Kidney (tissue), 13 donors: ENCODE measurements at regions not wholly inside any gene's neighbourhood (a gene's known extent, or its start where the extent isn't known, plus 50 kb on each side); places are given as distances from the start of the nearest gene placed in this dataset.
"Not testable (repeated sequence)": the region's sequence is repeated elsewhere in the genome, so short reads cannot be mapped to it uniquely, and the experiment has no call there.

ENCODE experiments used
- DNase-seq, 5 donors: peaks; one replicate each; pipeline ENCODE4 v3.0.0-alpha.2; 2013 to 2020
- FAIRE-seq: peaks from 2 replicates; lab custom pipeline; 2012; peaks lifted over from hg19 to GRCh38; lab: Jason Lieb, UNC
- H3K27ac ChIP-seq, 2 donors: one replicate each; pipeline ENCODE4 v1.7.0; 2013; ENCODE audit warnings: low read depth in 2 of 2, low read length in 2 of 2, inconsistent platforms in 1 of 2
- H3K27me3 ChIP-seq: one replicate; pipeline ENCODE4 v1.7.1; 2013; ENCODE audit warnings: low read length, inconsistent platforms; ENCODE audit not compliant: control insufficient read depth, insufficient read depth
- H3K36me3 ChIP-seq, 3 donors: one replicate each; pipeline versions ENCODE4 v1.7.0 to v1.7.1; 2013; ENCODE audit warnings: low read length in 3 of 3, control low read depth in 1 of 3, inconsistent platforms in 1 of 3; ENCODE audit not compliant: insufficient read depth in 3 of 3, control insufficient read depth in 2 of 3
- H3K4me1 ChIP-seq, 3 donors: one replicate each; pipeline versions ENCODE4 v1.7.0 to v1.7.1; 2013; ENCODE audit warnings: low read length in 3 of 3, inconsistent platforms in 1 of 3, low read depth in 1 of 3; ENCODE audit not compliant: control insufficient read depth in 2 of 3, insufficient read depth in 2 of 3
- H3K4me3 ChIP-seq, 3 donors: one replicate each; pipeline versions ENCODE4 v1.7.0 to v1.8.1; 2013; ENCODE audit warnings: low read length in 3 of 3, control low read depth in 1 of 3, inconsistent platforms in 1 of 3
- H3K9ac ChIP-seq, 3 donors: one replicate each; pipeline versions ENCODE4 v1.7.0 to v1.7.1; 2013; ENCODE audit warnings: low read length in 3 of 3, control low read depth in 1 of 3, inconsistent platforms in 1 of 3
- H3K9me3 ChIP-seq, 3 donors: one replicate each; pipeline versions ENCODE4 v1.7.0 to v1.7.1; 2013; ENCODE audit warnings: low read length in 3 of 3, control low read depth in 1 of 3, inconsistent platforms in 1 of 3; ENCODE audit not compliant: control insufficient read depth in 2 of 3, insufficient read depth in 1 of 3
- CTCF ChIP-seq: IDR thresholded peaks from 3 replicates; pipeline ENCODE4 v1.5.1; 2012; ENCODE audit warnings: mild to moderate bottlenecking, moderate library complexity, borderline replicate concordance; ENCODE audit not compliant: insufficient read depth; ENCODE audit errors: extremely low read depth
- intact Hi-C: fragments of 100-400 bp; cut with DNase I; formaldehyde crosslinking; loops from one replicate; pipeline ENCODE4 v1.11.1; 2022
- donor health status: control.
- donor health status: control.
- donor health status: control.
- donor health status: control.
- donor health status: control.
- donor health status: DM: yes; HTN: yes; CAD: no.
- donor health status: Normal renal cell carcinoma (clear cell type).

- H3K27ac ChIP-seq, result no peak overlapping the region
- H3K27me3 ChIP-seq, result no peaks in the 10 kb centered on the region
- H3K9me3 ChIP-seq, result no peaks in the 10 kb centered on the region
- no peak for FAIRE-seq
- H3K4me1 ChIP-seq, result no peaks in the 10 kb centered on the region
- DNase-seq, result no peak
- no peak overlapping the region for H3K4me3 ChIP-seq
- no peak overlapping the region for H3K9ac ChIP-seq
- TF ChIP-seq CTCF, result no peak
- intact Hi-C loops, result no loop called here
- no peaks in the 10 kb centered on the region for H3K36me3 ChIP-seq
Measured at GRCh38 chr13:70222926-70223325, 114.7 kb upstream of the KLHL1 start.

- no peak overlapping the region for H3K9ac ChIP-seq
- no peaks in the 10 kb centered on the region for H3K9me3 ChIP-seq
- H3K27ac ChIP-seq, result no peak overlapping the region
- no peaks in the 10 kb centered on the region for H3K27me3 ChIP-seq
- FAIRE-seq (no peak), DNase-seq (no peak)
- no peaks in the 10 kb centered on the region for H3K4me1 ChIP-seq
- intact Hi-C loops, result no loop called here
- no peaks in the 10 kb centered on the region for H3K36me3 ChIP-seq
- no peak for TF ChIP-seq CTCF
- no peak overlapping the region for H3K4me3 ChIP-seq
Measured at GRCh38 chr13:70218618-70219017, 110.4 kb upstream of the KLHL1 start.

- FAIRE-seq, H3K9me3 ChIP-seq, H3K9ac ChIP-seq, intact Hi-C loops, H3K4me1 ChIP-seq, H3K27ac ChIP-seq, H3K36me3 ChIP-seq, H3K27me3 ChIP-seq, H3K4me3 ChIP-seq: not testable (repeated sequence)
- DNase-seq, result peak in 1 of 5 donors; percentile 32
Measured at GRCh38 chr13:70208968-70209367, 100.7 kb upstream of the KLHL1 start.

- no peak for FAIRE-seq
- Histone ChIP-seq H3K9ac (no peak overlapping the region), H3K4me3 (no peak overlapping the region), H3K36me3 (no peaks in the 10 kb centered on the region), H3K9me3 (no peaks in the 10 kb centered on the region), H3K4me1 (no peaks in the 10 kb centered on the region), H3K27me3 (no peaks in the 10 kb centered on the region), H3K27ac (no peak overlapping the region)
- intact Hi-C loops, result no loop called here
- TF ChIP-seq CTCF, result no peak
- no peak for DNase-seq
Measured at GRCh38 chr13:70206671-70207070, 98.4 kb upstream of the KLHL1 start.
